Mammary epithelial cell (primary cell): ENCODE measurements at regions not wholly inside any gene's neighbourhood (a gene's known extent, or its start where the extent isn't known, plus 50 kb on each side); places are given as distances from the start of the nearest gene placed in this dataset.

Experiments used
- EZH2 ChIP-seq: IDR thresholded peaks from 2 replicates; pipeline ENCODE4 v1.6.1; 2012; ENCODE audit warnings: low read length, inconsistent platforms, borderline replicate concordance
- TF ChIP-seq, protein P1 (sequence below), 2 donors: IDR thresholded peaks in 1 of 2; conservative IDR thresholded peaks in 1 of 2; 2 replicates each; pipeline ENCODE4 v1.5.1; 2011 to 2012; ENCODE audit warnings: inconsistent platforms in 2 of 2, low read length in 2 of 2, mild to moderate bottlenecking in 2 of 2, control low read depth in 1 of 2, low read depth in 1 of 2; ENCODE audit not compliant: insufficient read depth in 1 of 2; ENCODE audit errors: extremely low read depth in 1 of 2

DNA sequence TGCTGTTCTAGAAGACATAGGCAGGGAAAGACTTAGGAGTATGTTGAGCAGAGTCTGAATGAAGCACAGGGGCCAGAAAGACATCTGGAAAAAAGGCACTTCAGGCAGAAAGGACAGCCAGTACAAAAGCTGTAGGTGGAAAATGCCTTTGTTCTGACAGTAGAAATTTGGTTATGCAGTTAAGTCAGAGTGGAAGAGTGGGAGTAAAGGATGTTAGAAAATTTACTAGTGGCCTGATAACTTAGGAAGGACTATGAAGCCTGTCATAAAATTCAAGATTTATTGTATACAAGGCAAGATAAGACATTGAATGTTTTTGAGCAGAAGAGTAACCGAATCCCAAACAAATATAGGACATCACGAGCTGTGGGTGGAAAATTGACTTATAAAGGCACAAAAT is 987.9 kb downstream of the PLA2G4A start:
- TF ChIP-seq EZH2 = no peak
- TF ChIP-seq, protein P1, sequence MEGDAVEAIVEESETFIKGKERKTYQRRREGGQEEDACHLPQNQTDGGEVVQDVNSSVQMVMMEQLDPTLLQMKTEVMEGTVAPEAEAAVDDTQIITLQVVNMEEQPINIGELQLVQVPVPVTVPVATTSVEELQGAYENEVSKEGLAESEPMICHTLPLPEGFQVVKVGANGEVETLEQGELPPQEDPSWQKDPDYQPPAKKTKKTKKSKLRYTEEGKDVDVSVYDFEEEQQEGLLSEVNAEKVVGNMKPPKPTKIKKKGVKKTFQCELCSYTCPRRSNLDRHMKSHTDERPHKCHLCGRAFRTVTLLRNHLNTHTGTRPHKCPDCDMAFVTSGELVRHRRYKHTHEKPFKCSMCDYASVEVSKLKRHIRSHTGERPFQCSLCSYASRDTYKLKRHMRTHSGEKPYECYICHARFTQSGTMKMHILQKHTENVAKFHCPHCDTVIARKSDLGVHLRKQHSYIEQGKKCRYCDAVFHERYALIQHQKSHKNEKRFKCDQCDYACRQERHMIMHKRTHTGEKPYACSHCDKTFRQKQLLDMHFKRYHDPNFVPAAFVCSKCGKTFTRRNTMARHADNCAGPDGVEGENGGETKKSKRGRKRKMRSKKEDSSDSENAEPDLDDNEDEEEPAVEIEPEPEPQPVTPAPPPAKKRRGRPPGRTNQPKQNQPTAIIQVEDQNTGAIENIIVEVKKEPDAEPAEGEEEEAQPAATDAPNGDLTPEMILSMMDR (conservative IDR thresholded peaks at IDR 0.05 in 1 of 2, IDR thresholded peaks at IDR 0.05 in 1 of 2; ENCODE audit: extremely low read depth in 1 of 2, insufficient read depth in 1 of 2, low read depth in 1 of 2, low read length in 2 of 2) = no peak
